ENCODE measurements at regions not wholly inside any gene's neighbourhood (a gene's known extent, or its start where the extent isn't known, plus 50 kb on each side); places are given as distances from the start of the nearest gene placed in this dataset.

GRCh38 chr4:129950217-129950616 lies 854.3 kb downstream of the C4orf33 start:
- Histone ChIP-seq H3K27ac (no peak overlapping the region), H3K4me1 (no peaks in the 10 kb centered on the region), H3K4me3 (no peak overlapping the region), H3K36me3 (ENCODE audit: low read depth, missing control alignments) (no peaks in the 10 kb centered on the region), H3K27me3 (no peaks in the 10 kb centered on the region), H3K9me3 (no peaks in the 10 kb centered on the region)
- WGBS, 2 donors: 85 to 87% methylated on average over 3 of the region's 3 CpGs
- intact Hi-C loops (cut with DNase I; ENCODE audit: low total_unique reads): no loop called here
- DNase-seq: no peak
- no peak for TF ChIP-seq POLR2A (IDR thresholded peaks at IDR 0.05)
- no peak for TF ChIP-seq CTCF (IDR thresholded peaks at IDR 0.05)

GRCh38 chr4:129966175-129966574 lies 870.2 kb downstream of the C4orf33 start:
- no peak overlapping the region for H3K4me3 ChIP-seq
- WGBS, 2 donors: 76 to 83% methylated on average over 2 of the region's 2 CpGs
- H3K9me3 ChIP-seq: no peaks in the 10 kb centered on the region
- no peaks in the 10 kb centered on the region for H3K4me1 ChIP-seq
- no peak overlapping the region for H3K27ac ChIP-seq
- TF ChIP-seq CTCF (IDR thresholded peaks at IDR 0.05) (no peak), POLR2A (IDR thresholded peaks at IDR 0.05) (no peak)
- no peak for DNase-seq
- H3K36me3 ChIP-seq (ENCODE audit: low read depth, missing control alignments): no peaks in the 10 kb centered on the region
- no peaks in the 10 kb centered on the region for H3K27me3 ChIP-seq
- intact Hi-C loops (cut with DNase I; ENCODE audit: low total_unique reads): no loop called here

GRCh38 chr4:129968366-129968765 lies 872.4 kb downstream of the C4orf33 start:
- intact Hi-C loops (cut with DNase I; ENCODE audit: low total_unique reads): no loop called here
- no peak for DNase-seq
- Histone ChIP-seq H3K27ac (no peak overlapping the region), H3K9me3 (no peaks in the 10 kb centered on the region), H3K4me3 (no peak overlapping the region), H3K27me3 (no peaks in the 10 kb centered on the region), H3K4me1 (no peaks in the 10 kb centered on the region), H3K36me3 (ENCODE audit: low read depth, missing control alignments) (no peaks in the 10 kb centered on the region)
- WGBS, 2 donors: 82 to 84% methylated on average over 3 of the region's 3 CpGs
- TF ChIP-seq POLR2A (IDR thresholded peaks at IDR 0.05): no peak
- no peak for TF ChIP-seq CTCF (IDR thresholded peaks at IDR 0.05)

GRCh38 chr4:129968778-129969177 lies 872.8 kb downstream of the C4orf33 start:
- H3K4me3 ChIP-seq: no peak overlapping the region
- H3K27me3 ChIP-seq: no peaks in the 10 kb centered on the region
- DNase-seq: no peak
- TF ChIP-seq POLR2A (IDR thresholded peaks at IDR 0.05) (no peak), CTCF (IDR thresholded peaks at IDR 0.05) (no peak)
- H3K9me3 ChIP-seq: no peaks in the 10 kb centered on the region
- WGBS, 2 donors: 28 to 63% methylated on average over 1 of the region's 1 CpG
- H3K36me3 ChIP-seq (ENCODE audit: low read depth, missing control alignments): no peaks in the 10 kb centered on the region
- intact Hi-C loops (cut with DNase I; ENCODE audit: low total_unique reads): no loop called here
- no peak overlapping the region for H3K27ac ChIP-seq
- H3K4me1 ChIP-seq: no peaks in the 10 kb centered on the region

- Histone ChIP-seq H3K4me3 (no peak overlapping the region), H3K27me3 (no peaks in the 10 kb centered on the region), H3K36me3 (ENCODE audit: low read depth, missing control alignments) (no peaks in the 10 kb centered on the region), H3K4me1 (no peaks in the 10 kb centered on the region), H3K9me3 (no peaks in the 10 kb centered on the region), H3K27ac (no peak overlapping the region)
- 93 to 96% methylated on average over 3 of the region's 3 CpGs for WGBS, 2 donors
- no peak for TF ChIP-seq POLR2A (IDR thresholded peaks at IDR 0.05)
- no peak for TF ChIP-seq CTCF (IDR thresholded peaks at IDR 0.05)
- intact Hi-C loops (cut with DNase I; ENCODE audit: low total_unique reads): no loop called here
- no peak for DNase-seq
These were observed 874.8 kb downstream of the C4orf33 start for GRCh38 chr4:129970801-129971200.

Measured in testis (tissue), 2 donors.